Activated naive CD8-positive, alpha-beta T cell (primary cell): ENCODE measurements at regions not wholly inside any gene's neighbourhood (a gene's known extent, or its start where the extent isn't known, plus 50 kb on each side); places are given as distances from the start of the nearest gene placed in this dataset.

Experiments
- H3K27ac Mint-ChIP-seq: one replicate; pipeline ENCODE4 v1.8.0; 2021; ENCODE audit warnings: mixed read lengths
- H3K27me3 Mint-ChIP-seq: one replicate; pipeline ENCODE4 v1.8.0; 2021; ENCODE audit warnings: mixed read lengths
- H3K36me3 Mint-ChIP-seq: one replicate; pipeline ENCODE4 v1.8.0; 2021; ENCODE audit warnings: mixed read lengths
- H3K4me1 Mint-ChIP-seq: one replicate; pipeline ENCODE4 v1.8.0; 2021; ENCODE audit warnings: low read depth, mixed read lengths
- H3K4me3 Mint-ChIP-seq: one replicate; pipeline ENCODE4 v1.8.0; 2021; ENCODE audit warnings: mild to moderate bottlenecking, mixed read lengths
- H3K9me3 Mint-ChIP-seq: one replicate; pipeline ENCODE4 v1.8.0; 2021; ENCODE audit warnings: low read depth, mixed read lengths

- Mint-ChIP-seq H3K27me3 (no peaks in the 10 kb centered on the region), H3K4me3 (no peak overlapping the region), H3K27ac (no peak overlapping the region), H3K4me1 (no peaks in the 10 kb centered on the region), H3K36me3 (peaks cover 3% of the 10 kb centered on the region), H3K9me3 (peaks cover 8% of the 10 kb centered on the region)
These were observed 197.8 kb downstream of the HS3ST1 start for GRCh38 chr4:11230866-11231265.

GRCh38 chr4:11228530-11228929 is 200.2 kb downstream of the HS3ST1 start:
- no peaks in the 10 kb centered on the region for H3K4me1 Mint-ChIP-seq
- no peak overlapping the region for H3K4me3 Mint-ChIP-seq
- no peaks in the 10 kb centered on the region for H3K36me3 Mint-ChIP-seq
- no peaks in the 10 kb centered on the region for H3K27me3 Mint-ChIP-seq
- H3K9me3 Mint-ChIP-seq: no peaks in the 10 kb centered on the region
- H3K27ac Mint-ChIP-seq: no peak overlapping the region

GRCh38 chr4:11223311-11223710 is 205.4 kb downstream of the HS3ST1 start:
- H3K27ac Mint-ChIP-seq: no peak overlapping the region
- H3K9me3 Mint-ChIP-seq: no peaks in the 10 kb centered on the region
- H3K4me1 Mint-ChIP-seq: no peaks in the 10 kb centered on the region
- no peaks in the 10 kb centered on the region for H3K36me3 Mint-ChIP-seq
- H3K27me3 Mint-ChIP-seq: no peaks in the 10 kb centered on the region
- no peak overlapping the region for H3K4me3 Mint-ChIP-seq

- no peaks in the 10 kb centered on the region for H3K36me3 Mint-ChIP-seq
- no peak overlapping the region for H3K27ac Mint-ChIP-seq
- H3K4me3 Mint-ChIP-seq: no peak overlapping the region
- H3K27me3 Mint-ChIP-seq: no peaks in the 10 kb centered on the region
- H3K9me3 Mint-ChIP-seq: no peaks in the 10 kb centered on the region
- H3K4me1 Mint-ChIP-seq: no peaks in the 10 kb centered on the region
These were observed 210.0 kb downstream of the HS3ST1 start for GRCh38 chr4:11218692-11219091.

GRCh38 chr4:11216520-11216919 is 212.2 kb downstream of the HS3ST1 start:
- Mint-ChIP-seq H3K36me3 (no peaks in the 10 kb centered on the region), H3K9me3 (no peaks in the 10 kb centered on the region), H3K27ac (no peak overlapping the region), H3K4me1 (no peaks in the 10 kb centered on the region), H3K27me3 (peaks cover 1% of the 10 kb centered on the region), H3K4me3 (no peak overlapping the region)

- Mint-ChIP-seq H3K4me1 (no peaks in the 10 kb centered on the region), H3K27me3 (peaks cover 2% of the 10 kb centered on the region), H3K27ac (no peak overlapping the region), H3K9me3 (no peaks in the 10 kb centered on the region), H3K4me3 (no peak overlapping the region), H3K36me3 (no peaks in the 10 kb centered on the region)
These were observed 214.4 kb downstream of the HS3ST1 start for GRCh38 chr4:11214281-11214680.

DNA sequence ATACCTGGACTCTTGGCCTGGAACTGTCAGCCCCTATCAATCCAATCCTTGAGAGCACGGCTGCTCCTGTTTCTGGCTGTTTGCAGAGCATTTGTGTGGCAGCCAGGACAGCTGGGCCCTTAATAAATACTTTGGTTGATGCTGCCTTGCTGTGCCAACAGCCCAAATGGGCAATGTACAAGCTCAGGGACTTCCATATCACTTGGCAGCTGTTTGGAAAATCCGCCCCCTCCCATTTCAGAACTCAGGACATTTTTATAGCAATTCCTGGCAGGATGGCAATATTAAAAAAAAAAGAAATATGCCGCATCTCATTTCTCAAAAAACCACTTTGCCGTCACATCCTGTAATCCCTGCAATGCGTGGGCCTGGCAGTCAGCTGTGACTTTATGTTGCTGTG is 218.9 kb downstream of the HS3ST1 start:
- H3K27me3 Mint-ChIP-seq: peaks cover 2% of the 10 kb centered on the region
- no peaks in the 10 kb centered on the region for H3K36me3 Mint-ChIP-seq
- H3K27ac Mint-ChIP-seq: no peak overlapping the region
- H3K4me1 Mint-ChIP-seq: no peaks in the 10 kb centered on the region
- H3K4me3 Mint-ChIP-seq: no peak overlapping the region
- peaks cover 4% of the 10 kb centered on the region for H3K9me3 Mint-ChIP-seq

DNA sequence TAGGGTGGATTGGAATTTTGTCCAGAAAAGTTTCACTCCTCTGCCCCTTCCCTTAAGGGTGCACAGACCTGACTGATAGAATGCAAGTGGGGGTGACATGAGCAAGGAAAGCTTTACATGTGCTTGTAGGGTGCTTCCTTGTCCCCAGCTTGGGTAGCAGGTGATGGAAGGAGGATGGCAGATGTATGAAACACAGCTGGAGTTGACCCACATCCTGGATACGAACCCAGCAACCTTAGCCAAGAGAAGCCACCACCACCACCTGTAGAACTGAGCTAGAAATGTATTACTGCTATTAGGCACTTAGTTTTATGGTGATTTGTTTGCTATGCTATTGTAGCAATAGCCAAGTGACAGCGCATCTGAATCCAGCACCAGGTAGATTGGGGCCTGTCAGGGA is 227.4 kb downstream of the HS3ST1 start:
- no peaks in the 10 kb centered on the region for H3K4me1 Mint-ChIP-seq
- H3K9me3 Mint-ChIP-seq: no peaks in the 10 kb centered on the region
- H3K36me3 Mint-ChIP-seq: no peaks in the 10 kb centered on the region
- H3K27me3 Mint-ChIP-seq: peaks cover 1% of the 10 kb centered on the region
- H3K4me3 Mint-ChIP-seq: no peak overlapping the region
- no peak overlapping the region for H3K27ac Mint-ChIP-seq

DNA sequence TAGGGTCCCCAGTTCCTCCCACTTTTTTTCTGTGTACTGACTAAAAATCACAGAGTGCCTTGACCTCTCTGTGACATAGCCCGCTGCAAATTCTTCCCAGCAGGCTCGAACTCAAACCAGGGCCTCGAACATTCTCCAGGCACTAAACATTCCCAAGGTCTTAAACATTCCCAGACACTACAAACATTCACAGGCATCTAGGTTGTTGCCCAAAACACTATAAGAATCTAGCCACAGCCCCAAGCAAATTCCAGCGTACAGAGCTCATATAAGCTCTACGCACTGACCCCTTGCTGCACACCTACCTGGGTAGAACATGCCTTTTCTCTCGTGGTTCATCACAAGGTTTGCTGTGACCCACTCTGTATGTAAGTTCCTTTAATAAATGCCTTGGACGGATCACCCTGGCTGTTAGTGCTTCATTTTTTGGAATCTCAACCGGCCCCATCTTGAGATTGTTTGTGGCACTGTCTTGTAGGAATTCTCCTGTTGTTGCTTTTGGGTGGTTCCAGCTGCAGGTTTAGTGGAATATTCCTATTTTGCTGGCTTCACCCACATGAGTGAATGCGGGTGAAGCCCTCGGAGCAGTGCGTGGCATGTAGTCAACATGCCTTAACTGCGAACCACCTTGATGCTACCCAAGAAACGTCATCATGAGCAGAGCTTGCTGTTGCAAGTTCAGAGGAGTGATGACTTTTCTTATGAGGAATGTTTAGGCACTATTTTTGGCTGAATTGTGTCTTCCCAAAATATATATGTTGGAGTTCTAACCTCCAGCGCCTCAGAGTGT is 230.0 kb downstream of the HS3ST1 start:
- Mint-ChIP-seq H3K27me3 (no peaks in the 10 kb centered on the region), H3K36me3 (no peaks in the 10 kb centered on the region), H3K4me3 (no peak overlapping the region), H3K4me1 (no peaks in the 10 kb centered on the region), H3K9me3 (no peaks in the 10 kb centered on the region), H3K27ac (no peak overlapping the region)

GRCh38 chr4:11197631-11198341 is 230.9 kb downstream of the HS3ST1 start:
- Mint-ChIP-seq H3K4me1 (no peaks in the 10 kb centered on the region), H3K4me3 (no peak overlapping the region), H3K36me3 (no peaks in the 10 kb centered on the region), H3K27me3 (no peaks in the 10 kb centered on the region), H3K27ac (no peak overlapping the region), H3K9me3 (no peaks in the 10 kb centered on the region)

DNA sequence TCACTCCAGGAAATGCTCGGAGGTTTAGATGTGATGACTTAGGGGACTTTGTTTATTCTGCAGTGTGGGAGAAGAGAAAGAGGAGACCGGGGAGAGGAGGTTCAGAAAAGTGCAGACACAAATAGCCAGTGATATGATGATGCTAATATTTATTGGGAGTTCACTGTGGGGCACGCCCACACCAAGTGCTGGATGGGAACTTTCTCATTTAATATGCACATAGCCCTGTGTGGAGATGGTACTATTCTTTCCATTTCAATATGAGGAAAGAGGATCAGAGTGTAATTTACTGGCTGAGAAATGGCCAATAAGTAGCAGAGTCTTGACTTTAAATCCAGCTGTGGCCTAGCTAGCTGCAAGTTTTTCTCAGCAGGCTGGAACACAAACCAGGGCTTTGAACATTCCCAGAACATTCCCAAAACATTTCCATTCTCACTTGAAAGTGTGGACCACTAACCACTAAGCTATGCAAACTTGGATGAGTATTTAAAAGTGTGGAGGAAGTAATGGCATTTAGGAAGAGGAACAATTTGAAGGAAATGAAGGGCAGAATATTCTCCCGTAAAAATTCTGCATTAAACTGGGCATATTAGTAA is 231.7 kb downstream of the HS3ST1 start:
- no peaks in the 10 kb centered on the region for H3K36me3 Mint-ChIP-seq
- H3K27ac Mint-ChIP-seq: no peak overlapping the region
- H3K27me3 Mint-ChIP-seq: peaks cover 2% of the 10 kb centered on the region
- H3K4me1 Mint-ChIP-seq: no peaks in the 10 kb centered on the region
- no peak overlapping the region for H3K4me3 Mint-ChIP-seq
- H3K9me3 Mint-ChIP-seq: no peaks in the 10 kb centered on the region

GRCh38 chr4:11194431-11194830 is 234.3 kb downstream of the HS3ST1 start:
- Mint-ChIP-seq H3K4me1 (no peaks in the 10 kb centered on the region), H3K9me3 (no peaks in the 10 kb centered on the region), H3K27ac (no peak overlapping the region), H3K27me3 (peaks cover 2% of the 10 kb centered on the region), H3K4me3 (no peak overlapping the region), H3K36me3 (no peaks in the 10 kb centered on the region)

- no peaks in the 10 kb centered on the region for H3K4me1 Mint-ChIP-seq
- no peak overlapping the region for H3K4me3 Mint-ChIP-seq
- no peaks in the 10 kb centered on the region for H3K9me3 Mint-ChIP-seq
- peaks cover 2% of the 10 kb centered on the region for H3K27me3 Mint-ChIP-seq
- H3K36me3 Mint-ChIP-seq: no peaks in the 10 kb centered on the region
- peak overlapping the region; percentile 9 for H3K27ac Mint-ChIP-seq
These were observed 238.9 kb downstream of the HS3ST1 start for GRCh38 chr4:11189756-11190155.

DNA sequence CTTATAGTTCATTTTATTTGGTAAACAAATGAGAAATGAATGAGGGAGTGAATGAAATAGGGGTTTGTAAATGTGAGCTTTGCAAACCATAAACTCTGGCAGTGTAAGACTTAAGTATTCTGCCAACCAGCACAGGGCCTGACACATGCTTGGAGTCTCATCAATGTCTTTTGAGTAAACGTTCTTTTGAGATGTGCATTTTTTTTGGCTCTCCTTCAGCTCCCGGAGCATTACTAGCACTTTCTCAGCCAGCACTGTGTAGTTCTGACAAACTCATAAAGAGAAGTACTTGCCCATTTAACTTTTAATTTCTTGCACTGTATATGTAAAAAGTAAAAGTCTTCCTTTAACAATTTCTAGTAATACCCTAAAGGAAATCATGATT is 245.3 kb downstream of the HS3ST1 start:
- Mint-ChIP-seq H3K27me3 (no peaks in the 10 kb centered on the region), H3K4me1 (no peaks in the 10 kb centered on the region), H3K9me3 (no peaks in the 10 kb centered on the region), H3K36me3 (no peaks in the 10 kb centered on the region), H3K27ac (no peak overlapping the region), H3K4me3 (no peak overlapping the region)

- Mint-ChIP-seq H3K27ac (no peak overlapping the region), H3K9me3 (no peaks in the 10 kb centered on the region), H3K36me3 (no peaks in the 10 kb centered on the region), H3K4me1 (no peaks in the 10 kb centered on the region), H3K4me3 (no peak overlapping the region), H3K27me3 (no peaks in the 10 kb centered on the region)
These were observed 245.9 kb downstream of the HS3ST1 start for GRCh38 chr4:11182586-11183355.
